Breast epithelium (tissue), 4 donors: ENCODE measurements at regions not wholly inside any gene's neighbourhood (a gene's known extent, or its start where the extent isn't known, plus 50 kb on each side); places are given as distances from the start of the nearest gene placed in this dataset.
A peak's percentile ranks its signal among the peaks of the same experiment; 100 is the strongest.

Experiments
- DNase-seq, 2 donors: peaks; one replicate each; pipeline ENCODE4 v3.0.0-alpha.2; 2019; ENCODE audit warnings: low spot score in 2 of 2
- H3K27ac ChIP-seq, 2 donors: fragments of 200-600 bp; sonication (generic) in 1 of 2; one replicate each; pipeline ENCODE4 v1.5.1; 2016 to 2019; ENCODE audit warnings: mild to moderate bottlenecking in 1 of 2
- H3K27me3 ChIP-seq, 2 donors: fragments of 200-600 bp; sonication (generic) in 1 of 2; one replicate each; pipeline versions ENCODE4 v1.5.1 to v1.6.0; 2017 to 2019; ENCODE audit warnings: control low read depth in 1 of 2, mild to moderate bottlenecking in 1 of 2
- H3K36me3 ChIP-seq: fragments of 200-600 bp; one replicate; pipeline ENCODE4 v1.5.1; 2019
- H3K4me1 ChIP-seq, 2 donors: fragments of 200-600 bp; sonication (generic); one replicate each; pipeline ENCODE4 v1.5.1; 2016 to 2019; ENCODE audit warnings: control low read depth in 1 of 2
- H3K4me3 ChIP-seq, 3 donors: fragments of 200-600 bp; sonication (generic); 1 replicate in 2 of 3; 2 replicates in 1 of 3; pipeline ENCODE4 v1.5.1; 2016 to 2019; ENCODE audit warnings: mild to moderate bottlenecking in 3 of 3, moderate library complexity in 2 of 3
- H3K9me3 ChIP-seq, 2 donors: fragments of 200-600 bp; sonication (generic) in 1 of 2; one replicate each; pipeline ENCODE4 v1.5.1; 2016 to 2019; ENCODE audit warnings: control low read depth in 1 of 2
- POLR2A ChIP-seq: fragments of 450-650 bp; IDR thresholded peaks from one replicate; pipeline ENCODE4 v1.6.1; 2016; ENCODE audit warnings: antibody characterized with exemption, mild to moderate bottlenecking, moderate library complexity
- POLR2AphosphoS5 ChIP-seq, 3 donors: sonication (generic); formaldehyde crosslinking; IDR thresholded peaks; one replicate each; pipeline ENCODE4 v1.6.1; 2017; ENCODE audit warnings: antibody characterized with exemption in 3 of 3
- intact Hi-C: fragments of 100-400 bp; cut with DNase I; formaldehyde crosslinking; loops from one replicate; pipeline ENCODE4 v1.15.1; 2023; ENCODE audit warnings: low total_unique reads
- TF ChIP-seq, protein P1 (sequence below), 3 donors: fragments of 450-650 bp; IDR thresholded peaks; one replicate each; pipeline ENCODE4 v1.5.1; 2016 to 2017; ENCODE audit warnings: antibody characterized with exemption in 3 of 3, mild to moderate bottlenecking in 3 of 3, moderate library complexity in 3 of 3

DNA sequence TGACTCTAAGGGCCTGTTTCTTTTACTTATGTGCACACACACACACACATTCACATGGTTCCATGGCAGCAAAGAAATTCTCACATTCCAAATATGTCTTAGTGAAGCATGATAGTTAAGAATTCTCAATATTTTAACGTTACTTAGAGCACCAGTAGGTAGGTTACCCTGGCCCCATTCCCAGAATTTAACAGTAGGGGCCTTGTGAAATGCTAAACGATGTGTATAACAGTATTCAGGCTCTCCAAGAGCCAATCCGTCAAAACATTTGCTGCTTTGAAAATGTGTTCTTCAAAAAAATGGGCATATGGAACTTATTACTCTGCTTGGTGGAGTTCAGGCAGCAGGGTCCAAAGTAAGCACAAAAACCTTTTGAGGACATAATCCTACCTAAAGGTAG lies 93.7 kb upstream of the DAB2 start:
- intact Hi-C loops, result no loop called here
- no peaks in the 10 kb centered on the region for H3K36me3 ChIP-seq
- no peak overlapping the region for H3K4me3 ChIP-seq
- peak overlapping the region in 1 of 2 donors; percentile 32 for H3K27ac ChIP-seq
- H3K27me3 ChIP-seq, result no peaks in the 10 kb centered on the region
- DNase-seq, result no peak
- TF ChIP-seq, protein P1, sequence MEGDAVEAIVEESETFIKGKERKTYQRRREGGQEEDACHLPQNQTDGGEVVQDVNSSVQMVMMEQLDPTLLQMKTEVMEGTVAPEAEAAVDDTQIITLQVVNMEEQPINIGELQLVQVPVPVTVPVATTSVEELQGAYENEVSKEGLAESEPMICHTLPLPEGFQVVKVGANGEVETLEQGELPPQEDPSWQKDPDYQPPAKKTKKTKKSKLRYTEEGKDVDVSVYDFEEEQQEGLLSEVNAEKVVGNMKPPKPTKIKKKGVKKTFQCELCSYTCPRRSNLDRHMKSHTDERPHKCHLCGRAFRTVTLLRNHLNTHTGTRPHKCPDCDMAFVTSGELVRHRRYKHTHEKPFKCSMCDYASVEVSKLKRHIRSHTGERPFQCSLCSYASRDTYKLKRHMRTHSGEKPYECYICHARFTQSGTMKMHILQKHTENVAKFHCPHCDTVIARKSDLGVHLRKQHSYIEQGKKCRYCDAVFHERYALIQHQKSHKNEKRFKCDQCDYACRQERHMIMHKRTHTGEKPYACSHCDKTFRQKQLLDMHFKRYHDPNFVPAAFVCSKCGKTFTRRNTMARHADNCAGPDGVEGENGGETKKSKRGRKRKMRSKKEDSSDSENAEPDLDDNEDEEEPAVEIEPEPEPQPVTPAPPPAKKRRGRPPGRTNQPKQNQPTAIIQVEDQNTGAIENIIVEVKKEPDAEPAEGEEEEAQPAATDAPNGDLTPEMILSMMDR (IDR thresholded peaks at IDR 0.05), result no peak
- TF ChIP-seq POLR2AphosphoS5 (IDR thresholded peaks at IDR 0.05) (no peak), POLR2A (no peak)
- no peaks in the 10 kb centered on the region for H3K9me3 ChIP-seq
- H3K4me1 ChIP-seq, result peaks cover 0 to 8% of the 10 kb centered on the region in 2 donors

DNA sequence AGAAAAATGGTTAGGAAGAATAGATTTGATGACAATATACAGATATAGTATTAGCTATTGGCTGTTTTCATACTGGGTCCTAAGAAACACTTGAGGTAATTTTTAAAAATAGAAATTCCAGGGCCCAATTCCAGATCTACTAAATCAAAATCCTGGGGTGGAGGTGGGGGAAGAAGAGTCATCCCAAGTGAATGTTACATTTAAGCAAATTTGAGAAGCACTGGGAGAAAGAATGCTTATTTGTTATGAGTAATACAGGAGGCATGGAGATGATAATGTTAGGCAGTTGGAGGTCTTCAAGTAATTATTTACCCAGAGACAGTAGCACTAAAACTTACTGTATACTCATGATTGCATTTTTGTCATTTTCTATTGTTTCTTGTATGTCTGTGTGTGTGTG lies 93.0 kb upstream of the DAB2 start:
- Histone ChIP-seq H3K4me1 (peaks cover 0 to 8% of the 10 kb centered on the region in 2 donors), H3K4me3 (no peak overlapping the region), H3K9me3 (no peaks in the 10 kb centered on the region), H3K27ac (no peak overlapping the region), H3K36me3 (no peaks in the 10 kb centered on the region), H3K27me3 (no peaks in the 10 kb centered on the region)
- intact Hi-C loops, result no loop called here
- TF ChIP-seq POLR2AphosphoS5 (IDR thresholded peaks at IDR 0.05) (no peak), POLR2A (no peak)
- TF ChIP-seq, protein P1 (IDR thresholded peaks at IDR 0.05), result no peak
- no peak for DNase-seq

DNA sequence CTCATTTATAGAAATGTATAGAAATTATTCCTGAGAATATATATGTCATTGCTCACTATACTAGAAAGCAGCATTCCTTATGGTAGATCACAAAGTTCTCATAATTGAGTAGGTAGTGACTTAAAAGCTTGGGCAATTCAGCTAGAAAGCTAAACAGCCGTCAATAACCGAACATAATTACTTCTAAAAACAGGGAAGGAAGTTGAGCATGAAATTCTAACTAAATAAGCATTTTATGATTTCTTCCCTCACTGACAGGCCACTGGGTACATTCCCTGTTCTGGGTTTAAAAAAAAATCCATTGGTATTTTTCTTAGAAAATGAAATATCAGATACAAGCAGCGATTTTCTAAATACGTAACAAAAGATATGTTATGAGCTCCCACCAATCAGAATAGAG lies 91.1 kb upstream of the DAB2 start:
- Histone ChIP-seq H3K27ac (no peak overlapping the region), H3K27me3 (no peaks in the 10 kb centered on the region), H3K4me1 (peaks cover 0 to 8% of the 10 kb centered on the region in 2 donors), H3K36me3 (no peaks in the 10 kb centered on the region), H3K4me3 (no peak overlapping the region), H3K9me3 (no peaks in the 10 kb centered on the region)
- DNase-seq, result no peak
- TF ChIP-seq POLR2AphosphoS5 (IDR thresholded peaks at IDR 0.05), result no peak
- TF ChIP-seq, protein P1 (IDR thresholded peaks at IDR 0.05), result no peak
- no peak for TF ChIP-seq POLR2A
- intact Hi-C loops, result no loop called here

DNA sequence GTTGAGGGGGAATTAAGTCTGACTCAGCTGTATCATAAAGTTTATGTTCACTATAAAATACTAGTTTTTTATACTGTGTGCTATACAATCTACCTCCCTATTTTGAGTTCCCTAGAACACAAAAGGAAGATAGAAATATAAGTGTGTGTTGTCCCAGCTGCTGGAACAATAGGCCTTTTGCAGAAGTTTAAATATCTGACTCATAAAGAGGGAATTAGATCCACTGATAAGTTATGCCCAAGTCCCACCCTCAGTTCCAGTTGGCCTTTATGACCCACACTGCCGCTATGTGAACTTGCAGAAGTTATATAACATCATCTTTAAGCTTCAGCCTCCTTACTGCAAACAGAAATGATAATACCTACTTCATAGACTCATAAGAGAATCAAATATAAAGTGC lies 88.5 kb upstream of the DAB2 start:
- no peak for DNase-seq
- TF ChIP-seq, protein P1 (IDR thresholded peaks at IDR 0.05), result no peak
- TF ChIP-seq POLR2A (no peak), POLR2AphosphoS5 (IDR thresholded peaks at IDR 0.05) (no peak)
- H3K4me1 ChIP-seq, result peaks cover 0 to 2% of the 10 kb centered on the region in 2 donors
- intact Hi-C loops, result no loop called here
- no peak overlapping the region for H3K4me3 ChIP-seq
- H3K9me3 ChIP-seq, result no peaks in the 10 kb centered on the region
- H3K27me3 ChIP-seq, result no peaks in the 10 kb centered on the region
- no peaks in the 10 kb centered on the region for H3K36me3 ChIP-seq
- no peak overlapping the region for H3K27ac ChIP-seq

DNA sequence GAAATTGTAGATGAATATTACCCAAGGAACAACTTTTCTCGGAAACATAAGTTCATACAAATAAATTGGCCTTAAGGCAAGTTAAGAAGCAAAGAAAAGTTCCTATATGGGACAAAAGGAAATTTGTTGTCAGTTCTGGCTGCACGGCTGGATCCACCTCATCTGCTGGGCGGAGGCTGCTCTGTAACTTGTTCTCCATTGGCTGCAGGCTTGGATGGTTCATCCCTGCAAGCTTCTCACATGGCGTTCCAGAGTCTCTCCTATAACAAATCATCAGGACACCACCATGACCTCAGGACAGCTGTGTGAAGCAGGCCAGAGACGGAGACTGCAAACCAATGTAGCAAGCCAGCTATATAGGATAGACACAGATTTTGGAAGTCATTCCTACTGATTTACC lies 81.4 kb upstream of the DAB2 start:
- intact Hi-C loops, result no loop called here
- no peak for TF ChIP-seq POLR2A
- TF ChIP-seq POLR2AphosphoS5 (IDR thresholded peaks at IDR 0.05), result no peak
- TF ChIP-seq, protein P1 (IDR thresholded peaks at IDR 0.05), result no peak
- H3K9me3 ChIP-seq, result no peaks in the 10 kb centered on the region
- no peaks in the 10 kb centered on the region for H3K27me3 ChIP-seq
- DNase-seq, result no peak
- no peaks in the 10 kb centered on the region for H3K4me1 ChIP-seq
- no peak overlapping the region for H3K4me3 ChIP-seq
- no peak overlapping the region for H3K27ac ChIP-seq
- no peaks in the 10 kb centered on the region for H3K36me3 ChIP-seq
